ENCODE measurements at regions not wholly inside any gene's neighbourhood (a gene's known extent, or its start where the extent isn't known, plus 50 kb on each side); places are given as distances from the start of the nearest gene placed in this dataset.

GRCh38 chr2:83695037-83695436 is 764.0 kb downstream of the SUCLG1 start:
- TF ChIP-seq CTCF (optimal IDR thresholded peaks at IDR 0.05 in 1 of 3, IDR thresholded peaks at IDR 0.05 in 1 of 3, conservative IDR thresholded peaks at IDR 0.05 in 1 of 3; ENCODE audit: extremely low read depth in 1 of 3, insufficient read depth in 2 of 3, low read length in 3 of 3) (no peak), EZH2 (IDR thresholded peaks at IDR 0.05; ENCODE audit: low read length) (no peak)
